PC-3 (cell line): ENCODE measurements at regions not wholly inside any gene's neighbourhood (a gene's known extent, or its start where the extent isn't known, plus 50 kb on each side); places are given as distances from the start of the nearest gene placed in this dataset.
"Not testable (repeated sequence)": the region's sequence is repeated elsewhere in the genome, so short reads cannot be mapped to it uniquely, and the experiment has no call there.

ENCODE experiments used
- ATAC-seq: fragments of 200-7000 bp; cut with Tn5 transposase; 2 replicates; pipeline ENCODE4 v1.9.1; 2020; ENCODE audit warnings: mild to moderate bottlenecking, moderate library complexity
- BruUV-seq: library from RNA; stranded (reverse); fragments of 400-500 nt; replicated peaks from 2 replicates; lab custom pipeline; 2021; lab: Mats Ljungman, UMichigan
- CTCF ChIA-PET: fragments of 300-600 bp; sonication (Branson Sonifier 250); formaldehyde crosslinking; loops from one replicate; lab custom pipeline; 2022; ENCODE audit warnings: antibody characterized with exemption; lab: Charles Lee
- POLR2A ChIA-PET: fragments of 300-600 bp; sonication (Branson Sonifier 250); formaldehyde crosslinking; loops from one replicate; lab custom pipeline; 2022; ENCODE audit warnings: antibody characterized with exemption; ENCODE audit not compliant: unreplicated experiment; lab: Charles Lee
- DNase-seq: peaks from one replicate; pipeline ENCODE4 v3.0.0-alpha.2; 2015
- H2AFZ ChIP-seq: fragments of 300-600 bp; sonication (generic); 2 replicates; pipeline ENCODE4 v1.6.0; 2016; ENCODE audit warnings: antibody characterized with exemption, low read length
- H3F3A ChIP-seq: fragments of 300-600 bp; sonication (generic); one replicate; pipeline ENCODE4 v1.6.0; 2017; ENCODE audit warnings: antibody characterized with exemption, low read length, control low read depth, mild to moderate bottlenecking; ENCODE audit not compliant: unreplicated experiment
- H3K27ac ChIP-seq: fragments of 300-600 bp; sonication (generic); 2 replicates; pipeline ENCODE4 v1.5.1; 2016; ENCODE audit warnings: mild to moderate bottlenecking, low read length
- H3K27me3 ChIP-seq: fragments of 300-600 bp; sonication (generic); 2 replicates; pipeline ENCODE4 v1.6.1; 2016; ENCODE audit warnings: low read length, mixed read lengths
- H3K36me3 ChIP-seq: fragments of 300-600 bp; sonication (generic); 2 replicates; pipeline ENCODE4 v1.6.1; 2016; ENCODE audit warnings: low read depth, mixed run types, low read length, mixed read lengths
- H3K4me1 ChIP-seq: fragments of 300-600 bp; sonication (generic); 2 replicates; pipeline ENCODE4 v1.5.1; 2016; ENCODE audit warnings: low read length; ENCODE audit not compliant: insufficient read depth
- H3K4me2 ChIP-seq: fragments of 300-600 bp; sonication (generic); 2 replicates; pipeline ENCODE4 v1.6.0; 2016; ENCODE audit warnings: low read length
- H3K4me3 ChIP-seq: fragments of 300-600 bp; sonication (generic); 2 replicates; pipeline ENCODE4 v1.5.1; 2016; ENCODE audit warnings: mild to moderate bottlenecking, low read length, mixed read lengths
- H3K79me2 ChIP-seq: fragments of 300-600 bp; sonication (generic); 2 replicates; pipeline ENCODE4 v1.6.1; 2017; ENCODE audit warnings: low read length, mixed read lengths
- H3K9ac ChIP-seq: fragments of 300-600 bp; sonication (generic); 2 replicates; pipeline ENCODE4 v1.6.0; 2016; ENCODE audit warnings: mild to moderate bottlenecking, low read length
- H3K9me2 ChIP-seq: fragments of 300-600 bp; sonication (generic); replicated peaks from 2 replicates; pipeline ENCODE4 v1.6.1; 2016; ENCODE audit warnings: mixed run types, low read length, mixed read lengths
- H3K9me3 ChIP-seq: fragments of 300-600 bp; sonication (generic); 2 replicates; pipeline ENCODE4 v1.6.1; 2016; ENCODE audit warnings: low read length, mixed read lengths
- H4K20me1 ChIP-seq: fragments of 300-600 bp; sonication (generic); 2 replicates; pipeline ENCODE4 v1.6.1; 2016; ENCODE audit warnings: low read length, mixed read lengths
- EZH2 ChIP-seq: fragments of 300-600 bp; sonication (generic); IDR thresholded peaks from one replicate; pipeline ENCODE4 v1.6.1; 2017; ENCODE audit warnings: antibody characterized with exemption, mild to moderate bottlenecking, low read length; ENCODE audit not compliant: unreplicated experiment
- EZH2phosphoT487 ChIP-seq: fragments of 300-600 bp; sonication (generic); IDR thresholded peaks from 2 replicates; pipeline ENCODE4 v1.6.1; 2018; ENCODE audit warnings: mild to moderate bottlenecking, antibody characterized with exemption, low read length, borderline replicate concordance
- intact Hi-C: fragments of 100-400 bp; cut with micrococcal nuclease; formaldehyde crosslinking; loops from 2 replicates; pipeline ENCODE4 v1.9.0; 2023
- TF ChIP-seq, protein P1 (sequence below): fragments of 300-600 bp; sonication (generic); conservative IDR thresholded peaks from 2 replicates; pipeline ENCODE4 v1.5.1; 2017; ENCODE audit warnings: antibody characterized with exemption, low read depth, mild to moderate bottlenecking, low read length

DNA sequence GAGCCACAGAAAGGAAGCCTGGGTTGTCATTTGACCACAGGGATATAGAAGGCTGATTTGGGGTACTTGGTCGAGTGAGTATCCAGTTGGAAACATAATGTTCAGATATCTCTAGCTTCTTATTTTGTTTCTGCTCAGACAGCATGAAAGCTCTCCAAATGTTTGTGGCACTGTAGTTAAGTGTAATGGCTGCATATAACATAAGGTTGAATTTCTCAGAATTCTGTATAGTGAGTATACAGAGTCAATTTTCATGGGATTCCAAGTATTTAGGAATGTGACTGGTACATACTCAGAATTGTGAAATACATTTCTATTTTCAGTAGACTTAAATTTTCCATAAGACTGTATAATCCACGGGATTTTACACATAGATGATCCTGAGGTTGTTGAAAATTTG is 2102.1 kb upstream of the RAG2 start:
- TF ChIP-seq EZH2: no peak
- TF ChIP-seq, protein P1, sequence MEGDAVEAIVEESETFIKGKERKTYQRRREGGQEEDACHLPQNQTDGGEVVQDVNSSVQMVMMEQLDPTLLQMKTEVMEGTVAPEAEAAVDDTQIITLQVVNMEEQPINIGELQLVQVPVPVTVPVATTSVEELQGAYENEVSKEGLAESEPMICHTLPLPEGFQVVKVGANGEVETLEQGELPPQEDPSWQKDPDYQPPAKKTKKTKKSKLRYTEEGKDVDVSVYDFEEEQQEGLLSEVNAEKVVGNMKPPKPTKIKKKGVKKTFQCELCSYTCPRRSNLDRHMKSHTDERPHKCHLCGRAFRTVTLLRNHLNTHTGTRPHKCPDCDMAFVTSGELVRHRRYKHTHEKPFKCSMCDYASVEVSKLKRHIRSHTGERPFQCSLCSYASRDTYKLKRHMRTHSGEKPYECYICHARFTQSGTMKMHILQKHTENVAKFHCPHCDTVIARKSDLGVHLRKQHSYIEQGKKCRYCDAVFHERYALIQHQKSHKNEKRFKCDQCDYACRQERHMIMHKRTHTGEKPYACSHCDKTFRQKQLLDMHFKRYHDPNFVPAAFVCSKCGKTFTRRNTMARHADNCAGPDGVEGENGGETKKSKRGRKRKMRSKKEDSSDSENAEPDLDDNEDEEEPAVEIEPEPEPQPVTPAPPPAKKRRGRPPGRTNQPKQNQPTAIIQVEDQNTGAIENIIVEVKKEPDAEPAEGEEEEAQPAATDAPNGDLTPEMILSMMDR: no peak
- no peak for TF ChIP-seq EZH2phosphoT487
- Histone ChIP-seq H2AFZ (no peak overlapping the region), H3K9me2 (no peaks in the 10 kb centered on the region), H3K4me2 (no peak overlapping the region), H4K20me1 (no peaks in the 10 kb centered on the region), H3K4me3 (no peak overlapping the region), H3K9ac (no peak overlapping the region), H3K36me3 (no peaks in the 10 kb centered on the region), H3F3A (no peaks in the 10 kb centered on the region), H3K79me2 (no peaks in the 10 kb centered on the region), H3K27me3 (no peaks in the 10 kb centered on the region), H3K27ac (no peak overlapping the region), H3K9me3 (no peaks in the 10 kb centered on the region), H3K4me1 (no peaks in the 10 kb centered on the region)
- BruUV-seq: no TSS peak
- no peak for ATAC-seq
- ChIA-PET POLR2A (no interaction called here), CTCF (no interaction called here)
- DNase-seq: no peak
- intact Hi-C loops: no loop called here

DNA sequence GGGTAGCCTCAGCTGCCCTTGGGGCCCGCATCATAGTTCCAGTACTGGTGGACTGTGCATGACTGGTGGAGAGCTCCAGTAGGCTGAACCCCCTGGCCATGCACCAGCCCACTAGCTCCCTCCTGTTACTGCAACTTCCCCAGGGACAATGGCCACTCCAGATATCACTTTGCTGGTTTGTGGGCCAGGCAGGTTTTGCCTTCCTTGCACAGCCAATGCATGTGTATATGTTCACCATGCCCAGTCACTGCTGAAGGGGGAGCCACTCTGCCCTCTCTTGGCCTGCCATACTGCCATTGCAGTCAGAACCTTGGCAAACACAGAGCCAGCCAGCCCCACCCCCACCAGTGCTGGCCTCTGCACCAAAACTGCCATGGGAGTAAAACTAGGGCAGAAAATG is 2095.3 kb upstream of the RAG2 start:
- CTCF ChIA-PET: no interaction called here
- ATAC-seq: no peak
- no peak overlapping the region for H3K9ac ChIP-seq
- no peak overlapping the region for H3K4me3 ChIP-seq
- H3K36me3 ChIP-seq: no peaks in the 10 kb centered on the region
- intact Hi-C loops: no loop called here
- no peak overlapping the region for H2AFZ ChIP-seq
- no peak overlapping the region for H3K4me2 ChIP-seq
- H3K9me3 ChIP-seq: no peaks in the 10 kb centered on the region
- no peaks in the 10 kb centered on the region for H3K9me2 ChIP-seq
- no peaks in the 10 kb centered on the region for H3K27me3 ChIP-seq
- TF ChIP-seq, protein P1: no peak
- TF ChIP-seq EZH2: no peak
- no peak for TF ChIP-seq EZH2phosphoT487
- POLR2A ChIA-PET: no interaction called here
- H3F3A ChIP-seq: no peaks in the 10 kb centered on the region
- DNase-seq: no peak
- no peak overlapping the region for H3K27ac ChIP-seq
- BruUV-seq: no TSS peak
- H3K4me1 ChIP-seq: no peaks in the 10 kb centered on the region
- no peaks in the 10 kb centered on the region for H3K79me2 ChIP-seq
- H4K20me1 ChIP-seq: no peaks in the 10 kb centered on the region

DNA sequence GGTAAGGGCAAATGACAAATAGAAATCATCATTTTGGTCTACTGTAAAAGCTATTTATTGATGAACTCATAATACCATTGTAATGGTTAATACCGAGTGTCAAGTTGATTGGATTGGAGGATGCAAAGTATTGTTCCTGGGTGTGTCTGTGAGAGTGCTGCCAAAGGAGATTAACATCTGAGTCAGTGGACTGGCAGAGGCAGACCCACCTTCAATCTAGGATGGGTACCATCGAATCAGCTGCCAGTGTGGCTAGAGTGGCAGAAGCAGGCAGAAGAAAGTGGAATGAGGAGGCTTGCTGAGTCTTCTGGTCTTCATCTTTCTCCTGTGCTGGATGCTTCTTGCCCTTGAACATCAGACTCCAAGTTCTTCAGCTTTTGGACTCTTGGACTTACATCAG is 2092.2 kb upstream of the RAG2 start:
- ATAC-seq, H3K36me3 ChIP-seq, H3K4me2 ChIP-seq, BruUV-seq, H3K9me3 ChIP-seq, H3K9ac ChIP-seq, H3K27me3 ChIP-seq, DNase-seq, H3F3A ChIP-seq, H2AFZ ChIP-seq, H3K4me1 ChIP-seq, POLR2A ChIA-PET, H3K79me2 ChIP-seq, H3K27ac ChIP-seq, H3K9me2 ChIP-seq, intact Hi-C loops, H3K4me3 ChIP-seq, H4K20me1 ChIP-seq, CTCF ChIA-PET: not testable (repeated sequence)
